KBM-7 (cell line): ENCODE measurements at regions not wholly inside any gene's neighbourhood (a gene's known extent, or its start where the extent isn't known, plus 50 kb on each side); places are given as distances from the start of the nearest gene placed in this dataset.
"Not testable (repeated sequence)": the region's sequence is repeated elsewhere in the genome, so short reads cannot be mapped to it uniquely, and the experiment has no call there.

Experiments
- DNase-seq: peaks from one replicate; pipeline ENCODE4 v3.0.0-alpha.2; 2015
- in situ Hi-C: fragments of 300-500 bp; cut with MboI; formaldehyde crosslinking; loops from 2 replicates; pipeline ENCODE4 v1.14.3; 2020; ENCODE audit warnings: low sequenced_read_pairs, low pct_unique_long_range_greater_than_20kb, mixed read lengths

DNA sequence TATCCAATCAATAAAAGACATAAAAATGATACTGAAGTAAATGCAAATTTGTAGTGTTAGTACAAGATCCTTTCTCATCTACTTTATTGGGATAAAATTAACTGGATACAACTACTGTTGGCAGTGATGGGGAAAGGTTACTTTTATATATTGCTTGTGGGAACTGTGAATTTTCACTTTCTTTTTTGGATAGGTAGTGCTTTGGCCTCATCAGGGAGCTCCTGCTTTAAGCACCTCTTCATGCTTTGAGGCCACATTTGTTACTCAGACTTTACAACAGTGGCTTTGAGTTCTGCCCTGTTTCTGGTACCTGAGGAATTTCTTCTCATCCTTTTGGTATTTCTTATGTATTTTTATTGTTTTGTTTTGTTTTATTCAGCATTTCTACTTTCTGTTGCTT lies 134.7 kb upstream of the XIST start:
- in situ Hi-C loops = no loop called here
- no peak for DNase-seq

- in situ Hi-C loops = no loop called here
- no peak for DNase-seq
Measured at GRCh38 chrX:73979551-73980131, 127.1 kb upstream of the XIST start.

GRCh38 chrX:73977542-73978169 lies 125.1 kb upstream of the XIST start:
- in situ Hi-C loops = no loop called here
- no peak for DNase-seq

- in situ Hi-C loops, DNase-seq: not testable (repeated sequence)
Measured at GRCh38 chrX:73967461-73967860, 114.9 kb upstream of the XIST start.

DNA sequence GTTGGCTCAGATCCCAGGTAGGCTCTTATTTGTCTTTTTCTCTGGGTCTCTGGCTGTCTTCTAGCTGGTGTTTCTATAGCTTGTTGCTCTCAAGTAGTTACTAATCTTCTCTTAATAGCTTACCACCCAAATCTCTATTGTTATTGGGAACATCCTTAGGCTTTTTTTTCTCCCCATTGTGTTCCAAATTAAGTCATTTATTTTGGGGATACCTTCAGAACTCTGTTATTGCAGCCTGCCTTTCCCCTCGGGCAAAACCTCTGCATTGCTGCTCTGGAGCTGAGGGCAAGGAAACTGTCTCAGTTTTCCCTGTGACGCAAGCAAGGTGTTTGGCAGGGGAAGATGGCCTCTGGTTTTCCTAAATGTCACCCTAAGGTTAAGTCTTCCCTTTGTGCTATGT lies 113.3 kb upstream of the XIST start:
- in situ Hi-C loops = no loop called here
- DNase-seq = no peak

GRCh38 chrX:73964579-73964978 lies 112.1 kb upstream of the XIST start:
- in situ Hi-C loops = no loop called here
- no peak for DNase-seq

DNA sequence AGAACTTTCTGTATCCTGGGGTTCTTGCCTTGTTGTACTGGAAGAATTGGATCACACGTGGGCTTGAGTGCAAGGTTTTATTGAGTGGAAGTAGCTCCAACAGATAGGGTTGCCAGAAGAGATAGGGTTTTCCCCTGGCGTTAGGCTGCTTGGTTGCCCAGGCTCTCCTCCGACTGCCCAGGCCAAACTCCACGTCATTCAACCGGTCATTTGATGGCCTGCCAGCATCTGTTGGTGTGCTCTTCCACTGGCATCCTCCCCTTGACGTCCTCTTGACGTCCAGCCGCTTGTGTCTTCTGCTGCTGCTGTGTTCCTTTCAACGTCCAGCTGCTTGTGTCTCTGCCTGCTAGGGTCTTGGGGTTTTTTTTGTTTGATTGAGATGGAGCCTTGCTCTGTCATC lies 111.2 kb upstream of the XIST start:
- DNase-seq = no peak
- in situ Hi-C loops = no loop called here

- in situ Hi-C loops = no loop called here
- DNase-seq = no peak
Measured at GRCh38 chrX:73962948-73963347, 110.4 kb upstream of the XIST start.

DNA sequence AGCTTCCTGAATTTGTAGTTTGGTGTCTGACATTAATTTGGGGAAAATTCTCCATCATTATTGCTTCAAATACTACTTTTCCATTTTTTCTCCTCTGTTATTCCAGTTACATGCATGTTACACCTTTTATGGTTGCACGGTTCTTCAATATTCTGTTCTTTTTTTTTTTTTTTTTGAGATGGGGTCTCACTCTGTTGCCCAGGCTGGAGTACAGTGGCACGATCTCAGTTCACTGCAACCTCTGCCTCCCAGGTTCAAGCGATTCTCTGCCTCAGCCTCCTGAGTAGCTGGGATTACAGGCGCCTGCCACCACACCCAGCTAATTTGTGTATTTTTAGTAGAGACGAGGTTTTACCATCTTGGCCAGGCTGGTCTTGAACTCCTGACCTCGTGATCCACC lies 109.4 kb upstream of the XIST start:
- DNase-seq, in situ Hi-C loops: not testable (repeated sequence)

- DNase-seq = no peak
- in situ Hi-C loops = no loop called here
Measured at GRCh38 chrX:73944563-73944908, 92.0 kb upstream of the XIST start.

GRCh38 chrX:73943693-73944562 lies 91.4 kb upstream of the XIST start:
- in situ Hi-C loops = no loop called here
- peak; percentile 97 for DNase-seq

GRCh38 chrX:73940893-73941470 lies 88.5 kb upstream of the XIST start:
- in situ Hi-C loops = no loop called here
- no peak for DNase-seq

- in situ Hi-C loops = not testable (repeated sequence)
Measured at GRCh38 chrX:73937843-73938242, 85.3 kb upstream of the XIST start.

GRCh38 chrX:73932522-73932921 lies 80.0 kb upstream of the XIST start:
- DNase-seq = no peak
- in situ Hi-C loops = no loop called here

More at GRCh38 chrX:73937843-73938242, 85.3 kb upstream of the XIST start:
- DNase-seq = not testable (repeated sequence)

GRCh38 chrX:73930300-73930699 lies 77.8 kb upstream of the XIST start:
- no peak for DNase-seq
- in situ Hi-C loops = no loop called here

GRCh38 chrX:73922856-73923455 lies 70.4 kb upstream of the XIST start:
- no peak for DNase-seq
- in situ Hi-C loops = no loop called here

DNA sequence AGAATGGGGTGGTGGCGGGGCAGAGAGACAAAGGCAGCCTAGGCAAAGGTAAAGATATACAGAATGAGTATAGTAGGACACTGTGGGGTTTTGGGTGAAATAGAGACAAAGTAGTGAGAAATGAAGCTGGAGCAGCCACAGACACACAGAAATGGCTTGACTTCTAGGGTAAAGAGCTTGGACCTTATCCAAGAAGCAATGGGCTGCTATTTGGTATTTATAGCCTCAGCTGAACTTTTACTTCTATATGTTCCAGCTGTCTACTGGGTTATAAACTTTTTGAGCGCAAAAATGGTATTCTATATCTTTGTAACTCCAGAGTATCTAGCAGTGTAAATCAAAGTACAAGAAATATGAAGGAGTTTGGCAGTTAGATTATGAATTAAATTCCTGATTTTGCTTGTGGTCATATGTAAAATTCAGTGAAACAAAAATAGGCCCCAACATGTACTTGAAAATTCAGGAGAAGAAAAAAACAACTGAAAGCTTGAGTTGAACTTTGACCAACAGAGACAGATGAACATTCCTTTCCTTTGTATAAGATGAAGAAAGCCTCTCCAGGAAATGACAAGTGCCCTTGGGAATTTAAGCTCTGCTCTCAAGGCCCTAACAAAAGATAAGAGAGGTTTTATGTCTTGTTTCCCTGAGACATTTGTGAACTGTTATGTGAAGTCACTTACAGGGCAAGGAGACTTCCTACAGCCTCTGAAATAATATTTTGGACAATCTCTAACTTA lies 64.6 kb upstream of the XIST start:
- DNase-seq = no peak
- in situ Hi-C loops = no loop called here

GRCh38 chrX:73916489-73916888 lies 64.0 kb upstream of the XIST start:
- DNase-seq = no peak
- in situ Hi-C loops = no loop called here

DNA sequence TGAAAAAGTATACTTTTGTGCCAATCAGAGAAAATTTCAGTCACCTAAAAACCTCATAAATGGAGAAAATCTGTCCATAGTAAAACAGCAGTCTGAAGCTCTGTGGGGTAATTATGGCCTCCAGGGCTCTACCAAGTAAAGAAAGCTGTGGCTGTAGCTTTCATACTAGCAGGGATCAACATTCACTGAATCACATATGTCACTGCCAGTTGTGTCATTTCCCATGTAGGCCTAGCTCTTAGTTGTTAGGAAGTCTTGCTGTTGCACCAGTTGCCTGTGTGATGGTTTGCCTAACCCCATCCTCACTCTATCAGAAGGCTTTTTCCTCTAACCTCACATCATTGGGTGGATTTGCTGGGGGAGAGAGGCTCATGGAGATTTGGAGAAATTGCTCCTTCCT lies 62.3 kb upstream of the XIST start:
- in situ Hi-C loops, DNase-seq: not testable (repeated sequence)
